GM12878 (cell line): ENCODE measurements at regions not wholly inside any gene's neighbourhood (a gene's known extent, or its start where the extent isn't known, plus 50 kb on each side); places are given as distances from the start of the nearest gene placed in this dataset.
"Not testable (repeated sequence)": the region's sequence is repeated elsewhere in the genome, so short reads cannot be mapped to it uniquely, and the experiment has no call there.

ENCODE experiments used
- BHLHE40 ChIP-seq, 2 experiments: fragments of 450-650 bp in 1 of 2; IDR thresholded peaks; 2 replicates each; pipeline ENCODE4 v1.6.1; 2011 to 2017; ENCODE audit warnings: low read depth in 2 of 2, borderline replicate concordance in 1 of 2, improper control_type of control experiment in 1 of 2, low read length in 1 of 2, mild to moderate bottlenecking in 1 of 2
- CTCF ChIP-seq, 3 experiments: IDR thresholded peaks in 2 of 3; conservative IDR thresholded peaks in 1 of 3; 2 replicates each; pipeline ENCODE4 v1.5.1; 2011; ENCODE audit warnings: low read depth in 3 of 3, low read length in 3 of 3, mild to moderate bottlenecking in 3 of 3, control low read depth in 2 of 3, moderate library complexity in 2 of 3, inconsistent platforms in 1 of 3, mixed read lengths in 1 of 3; ENCODE audit not compliant: control insufficient read depth in 2 of 3, insufficient read depth in 1 of 3; ENCODE audit errors: extremely low read depth in 1 of 3
- EP300 ChIP-seq, 2 experiments: fragments of 150-350 bp in 1 of 2; IDR thresholded peaks; 2 replicates each; pipeline ENCODE4 v1.6.1; 2011 to 2012; ENCODE audit warnings: low read depth in 2 of 2, low read length in 2 of 2, borderline replicate concordance in 1 of 2, improper control_type of control experiment in 1 of 2, inconsistent platforms in 1 of 2; ENCODE audit not compliant: control insufficient read depth in 1 of 2
- EZH2 ChIP-seq: IDR thresholded peaks from 2 replicates; pipeline ENCODE4 v1.6.1; 2012; ENCODE audit warnings: low read depth, mild to moderate bottlenecking, control low read depth, inconsistent platforms, low read length, borderline replicate concordance; ENCODE audit not compliant: control insufficient read depth
- NFYB ChIP-seq: IDR thresholded peaks from 2 replicates; pipeline ENCODE4 v1.6.1; 2011; ENCODE audit warnings: low read depth, mild to moderate bottlenecking, low read length, improper control_type of control experiment, moderate library complexity; ENCODE audit not compliant: insufficient read depth
- PBX3 ChIP-seq: IDR thresholded peaks from 2 replicates; pipeline ENCODE4 v1.6.1; 2011; ENCODE audit warnings: mild to moderate bottlenecking, low read depth, low read length, moderate library complexity; ENCODE audit not compliant: insufficient replicate concordance
- RB1 ChIP-seq: fragments of 450-650 bp; formaldehyde crosslinking; IDR thresholded peaks from 2 replicates; pipeline ENCODE4 v1.6.1; 2017; ENCODE audit warnings: mild to moderate bottlenecking, borderline replicate concordance
- SIN3A ChIP-seq: IDR thresholded peaks from 2 replicates; pipeline ENCODE4 v1.6.1; 2012; ENCODE audit warnings: low read depth, low read length, improper control_type of control experiment
- SMC3 ChIP-seq: IDR thresholded peaks from 2 replicates; pipeline ENCODE4 v1.6.1; 2011; ENCODE audit warnings: low read length, improper control_type of control experiment, borderline replicate concordance
- SPI1 ChIP-seq: IDR thresholded peaks from 2 replicates; pipeline ENCODE4 v1.6.1; 2011; ENCODE audit warnings: low read depth, mild to moderate bottlenecking, low read length, moderate library complexity, borderline replicate concordance; ENCODE audit not compliant: insufficient read depth
- STAT1 ChIP-seq: fragments of 450-650 bp; conservative IDR thresholded peaks from 2 replicates; pipeline ENCODE4 v1.6.1; 2014; ENCODE audit warnings: antibody characterized with exemption, mild to moderate bottlenecking
- TAF1 ChIP-seq: IDR thresholded peaks from 2 replicates; pipeline ENCODE4 v1.6.1; 2011; ENCODE audit warnings: mild to moderate bottlenecking, low read depth, low read length, borderline replicate concordance
- ZBTB33 ChIP-seq: fragments of 450-650 bp; IDR thresholded peaks from 2 replicates; pipeline ENCODE4 v1.6.1; 2017; ENCODE audit warnings: mild to moderate bottlenecking
- ZNF24 ChIP-seq: fragments of 450-650 bp; IDR thresholded peaks from 2 replicates; pipeline ENCODE4 v1.6.1; 2017; ENCODE audit warnings: antibody characterized with exemption, mild to moderate bottlenecking

GRCh38 chr1:229865321-229865720, 201.7 kb upstream of the GALNT2 start:
- not testable (repeated sequence) for TF ChIP-seq SIN3A; RB1; ZBTB33; STAT1; BHLHE40 (IDR thresholded peaks at IDR 0.05; ENCODE audit: borderline replicate concordance in 1 of 2, low read depth in 2 of 2, low read length in 1 of 2); ZNF24; EZH2; NFYB; CTCF (IDR thresholded peaks at IDR 0.05 in 2 of 3, conservative IDR thresholded peaks at IDR 0.05 in 1 of 3; ENCODE audit: control insufficient read depth in 2 of 3, extremely low read depth in 1 of 3, insufficient read depth in 1 of 3, low read depth in 3 of 3, low read length in 3 of 3); SPI1; PBX3; EP300 (IDR thresholded peaks at IDR 0.05; ENCODE audit: borderline replicate concordance in 1 of 2, control insufficient read depth in 1 of 2, low read depth in 2 of 2, low read length in 2 of 2); TAF1; SMC3
